Vagina (tissue), 2 donors: ENCODE measurements at regions not wholly inside any gene's neighbourhood (a gene's known extent, or its start where the extent isn't known, plus 50 kb on each side); places are given as distances from the start of the nearest gene placed in this dataset.

Source experiments
- DNase-seq, 2 donors: peaks; one replicate each; pipeline ENCODE4 v3.0.0-alpha.2; 2017; ENCODE audit errors: extremely low spot score in 2 of 2
- H3K27ac ChIP-seq: fragments of 200-600 bp; sonication (generic); one replicate; pipeline ENCODE4 v1.5.1; 2019
- H3K27me3 ChIP-seq: fragments of 200-600 bp; sonication (generic); one replicate; pipeline ENCODE4 v1.5.1; 2019
- H3K36me3 ChIP-seq, 2 donors: fragments of 200-600 bp; sonication (generic); one replicate each; pipeline ENCODE4 v1.5.1; 2017 to 2019
- H3K4me1 ChIP-seq: fragments of 200-600 bp; sonication (generic); one replicate; pipeline ENCODE4 v1.5.1; 2019
- H3K4me3 ChIP-seq, 2 donors: fragments of 200-600 bp; sonication (generic); 1 replicate in 1 of 2; 2 replicates in 1 of 2; pipeline ENCODE4 v1.5.1; 2016 to 2019
- H3K9me3 ChIP-seq: fragments of 200-600 bp; sonication (generic); one replicate; pipeline ENCODE4 v1.5.1; 2019
- CTCF ChIP-seq, 3 experiments: fragments of 450-650 bp in 2 of 3; fragments of 200-600 bp in 1 of 3; sonication (generic) in 1 of 3; IDR thresholded peaks; one replicate each; pipeline ENCODE4 v1.5.1; 2017 to 2019; ENCODE audit warnings: antibody characterized with exemption in 3 of 3, mild to moderate bottlenecking in 2 of 3, moderate library complexity in 2 of 3
- POLR2A ChIP-seq, 2 donors: fragments of 450-650 bp; IDR thresholded peaks; one replicate each; pipeline ENCODE4 v1.6.1; 2017; ENCODE audit warnings: antibody characterized with exemption in 2 of 2, mild to moderate bottlenecking in 2 of 2, moderate library complexity in 2 of 2
- POLR2AphosphoS5 ChIP-seq, 2 donors: sonication (generic); formaldehyde crosslinking; IDR thresholded peaks; one replicate each; pipeline ENCODE4 v1.9.0; 2017; ENCODE audit warnings: antibody characterized with exemption in 2 of 2, mild to moderate bottlenecking in 2 of 2, low read depth in 1 of 2; ENCODE audit not compliant: insufficient read depth in 1 of 2
- intact Hi-C: fragments of 100-400 bp; cut with DNase I; formaldehyde crosslinking; loops from one replicate; pipeline ENCODE4 v1.15.1; 2023

- Histone ChIP-seq H3K36me3 (no peaks in the 10 kb centered on the region), H3K9me3 (no peaks in the 10 kb centered on the region), H3K27me3 (no peaks in the 10 kb centered on the region), H3K4me1 (no peaks in the 10 kb centered on the region), H3K4me3 (no peak overlapping the region), H3K27ac (no peak overlapping the region)
- no peak for DNase-seq
- TF ChIP-seq POLR2AphosphoS5 (IDR thresholded peaks at IDR 0.05; ENCODE audit: insufficient read depth in 1 of 2, low read depth in 1 of 2) (no peak), POLR2A (IDR thresholded peaks at IDR 0.05) (no peak), CTCF (IDR thresholded peaks at IDR 0.05) (no peak)
- intact Hi-C loops, result no loop called here
Observed at GRCh38 chr5:105708442-105708841, 1962.3 kb downstream of the EFNA5 start.

- intact Hi-C loops, result no loop called here
- no peak overlapping the region for H3K4me3 ChIP-seq
- H3K4me1 ChIP-seq, result no peaks in the 10 kb centered on the region
- no peak for TF ChIP-seq POLR2AphosphoS5 (IDR thresholded peaks at IDR 0.05; ENCODE audit: insufficient read depth in 1 of 2, low read depth in 1 of 2)
- TF ChIP-seq CTCF (IDR thresholded peaks at IDR 0.05), result no peak
- TF ChIP-seq POLR2A (IDR thresholded peaks at IDR 0.05), result no peak
- H3K27me3 ChIP-seq, result no peaks in the 10 kb centered on the region
- H3K27ac ChIP-seq, result no peak overlapping the region
- DNase-seq, result no peak
- H3K9me3 ChIP-seq, result no peaks in the 10 kb centered on the region
- no peaks in the 10 kb centered on the region for H3K36me3 ChIP-seq
Observed at GRCh38 chr5:105702323-105702722, 1968.4 kb downstream of the EFNA5 start.

GRCh38 chr5:105696440-105696839, 1974.3 kb downstream of the EFNA5 start:
- H3K36me3 ChIP-seq, result no peaks in the 10 kb centered on the region
- no peak overlapping the region for H3K4me3 ChIP-seq
- DNase-seq, result no peak
- intact Hi-C loops, result no loop called here
- H3K4me1 ChIP-seq, result no peaks in the 10 kb centered on the region
- H3K9me3 ChIP-seq, result no peaks in the 10 kb centered on the region
- no peak for TF ChIP-seq POLR2A (IDR thresholded peaks at IDR 0.05)
- TF ChIP-seq CTCF (IDR thresholded peaks at IDR 0.05), result no peak
- no peak for TF ChIP-seq POLR2AphosphoS5 (IDR thresholded peaks at IDR 0.05; ENCODE audit: insufficient read depth in 1 of 2, low read depth in 1 of 2)
- no peak overlapping the region for H3K27ac ChIP-seq
- no peaks in the 10 kb centered on the region for H3K27me3 ChIP-seq

DNA sequence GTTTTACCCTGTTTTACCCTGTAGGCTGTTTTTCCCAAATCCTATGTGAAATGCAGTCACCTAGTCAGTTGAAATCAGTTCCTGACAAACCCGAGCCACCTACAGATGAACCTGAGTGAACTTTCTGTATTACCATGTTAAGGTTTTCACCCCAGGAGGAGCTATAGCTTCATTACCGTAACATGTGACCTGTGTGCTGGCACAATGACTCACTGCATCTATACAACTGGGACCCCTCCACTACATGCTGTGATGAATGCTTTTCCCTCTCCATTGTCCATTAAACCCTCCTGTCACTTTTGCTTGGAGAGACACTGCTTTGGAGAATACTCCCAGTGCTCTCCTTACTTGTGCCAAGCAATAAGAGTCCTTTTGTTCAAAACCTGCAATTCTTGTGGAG, 1974.8 kb downstream of the EFNA5 start:
- Histone ChIP-seq H3K27ac (no peak overlapping the region), H3K4me1 (no peaks in the 10 kb centered on the region), H3K27me3 (no peaks in the 10 kb centered on the region), H3K36me3 (no peaks in the 10 kb centered on the region), H3K4me3 (no peak overlapping the region), H3K9me3 (no peaks in the 10 kb centered on the region)
- intact Hi-C loops, result no loop called here
- DNase-seq, result no peak
- no peak for TF ChIP-seq POLR2AphosphoS5 (IDR thresholded peaks at IDR 0.05; ENCODE audit: insufficient read depth in 1 of 2, low read depth in 1 of 2)
- no peak for TF ChIP-seq POLR2A (IDR thresholded peaks at IDR 0.05)
- TF ChIP-seq CTCF (IDR thresholded peaks at IDR 0.05), result no peak

GRCh38 chr5:105689596-105689995, 1981.1 kb downstream of the EFNA5 start:
- Histone ChIP-seq H3K27me3 (no peaks in the 10 kb centered on the region), H3K36me3 (no peaks in the 10 kb centered on the region), H3K4me3 (no peak overlapping the region), H3K27ac (no peak overlapping the region), H3K4me1 (no peaks in the 10 kb centered on the region), H3K9me3 (no peaks in the 10 kb centered on the region)
- intact Hi-C loops, result no loop called here
- DNase-seq, result no peak
- TF ChIP-seq CTCF (IDR thresholded peaks at IDR 0.05) (no peak), POLR2A (IDR thresholded peaks at IDR 0.05) (no peak), POLR2AphosphoS5 (IDR thresholded peaks at IDR 0.05; ENCODE audit: insufficient read depth in 1 of 2, low read depth in 1 of 2) (no peak)
